CD14-positive monocyte (primary cell): ENCODE measurements at regions not wholly inside any gene's neighbourhood (a gene's known extent, or its start where the extent isn't known, plus 50 kb on each side); places are given as distances from the start of the nearest gene placed in this dataset.

Source experiments
- DNase-seq, 3 donors: peaks; one replicate each; pipeline ENCODE4 v3.0.0-alpha.2; 2011 to 2022
- H2AFZ ChIP-seq: 2 replicates; pipeline ENCODE4 v1.6.0; 2012; ENCODE audit warnings: mild to moderate bottlenecking, low read depth, low read length, inconsistent platforms; ENCODE audit not compliant: insufficient read depth, poor library complexity, severe bottlenecking
- H3K27ac ChIP-seq, 2 donors: 1 replicate in 1 of 2; 2 replicates in 1 of 2; pipeline ENCODE4 v1.5.1; 2012 to 2013; ENCODE audit warnings: low read length in 2 of 2, control low read depth in 1 of 2, inconsistent platforms in 1 of 2, low read depth in 1 of 2, mild to moderate bottlenecking in 1 of 2
- H3K27me3 ChIP-seq, 2 donors: one replicate each; pipeline versions ENCODE4 v1.6.0 to v1.6.1; 2011 to 2013; ENCODE audit warnings: low read length in 2 of 2; ENCODE audit not compliant: control insufficient read depth in 2 of 2, insufficient read depth in 2 of 2
- H3K36me3 ChIP-seq, 2 donors: replicated peaks in 1 of 2; 1 replicate in 1 of 2; 2 replicates in 1 of 2; pipeline versions ENCODE4 v1.5.1 to v1.6.1; 2012 to 2013; ENCODE audit warnings: low read length in 2 of 2, control low read depth in 1 of 2, inconsistent platforms in 1 of 2, mild to moderate bottlenecking in 1 of 2; ENCODE audit not compliant: insufficient read depth in 2 of 2, control insufficient read depth in 1 of 2
- H3K4me1 ChIP-seq, 2 donors: 1 replicate in 1 of 2; 2 replicates in 1 of 2; pipeline versions ENCODE4 v1.5.1 to v1.6.1; 2012 to 2013; ENCODE audit warnings: low read length in 2 of 2, control low read depth in 1 of 2, inconsistent platforms in 1 of 2, mild to moderate bottlenecking in 1 of 2, moderate library complexity in 1 of 2; ENCODE audit not compliant: insufficient read depth in 2 of 2, control insufficient read depth in 1 of 2
- H3K4me2 ChIP-seq: replicated peaks from 2 replicates; pipeline ENCODE3; 2012; ENCODE audit warnings: low read length, moderate library complexity, mild to moderate bottlenecking; ENCODE audit not compliant: poor library complexity, severe bottlenecking; ENCODE audit errors: extremely low read depth
- H3K4me3 ChIP-seq, 3 experiments: fragments of 200-600 bp in 1 of 3; sonication (generic) in 1 of 3; replicated peaks in 1 of 3; 1 replicate in 2 of 3; 2 replicates in 1 of 3; pipeline ENCODE4 v1.5.1; 2011 to 2013; ENCODE audit warnings: low read length in 3 of 3, mild to moderate bottlenecking in 3 of 3, control low read depth in 2 of 3, low read depth in 2 of 3, inconsistent platforms in 1 of 3, moderate library complexity in 1 of 3
- H3K79me2 ChIP-seq: 2 replicates; pipeline ENCODE4 v1.6.0; 2012; ENCODE audit warnings: mild to moderate bottlenecking, control low read depth, inconsistent platforms, low read length, moderate library complexity; ENCODE audit not compliant: insufficient read depth
- H3K9ac ChIP-seq: 2 replicates; pipeline ENCODE4 v1.6.0; 2017; ENCODE audit warnings: low read length, mild to moderate bottlenecking; ENCODE audit not compliant: insufficient read depth, poor library complexity, severe bottlenecking
- H3K9me3 ChIP-seq, 2 donors: replicated peaks in 1 of 2; 1 replicate in 1 of 2; 2 replicates in 1 of 2; pipeline versions ENCODE4 v1.5.1 to v1.6.1; 2012 to 2013; ENCODE audit warnings: low read length in 2 of 2, control low read depth in 1 of 2; ENCODE audit not compliant: control insufficient read depth in 1 of 2, insufficient read depth in 1 of 2
- H4K20me1 ChIP-seq: 2 replicates; pipeline ENCODE4 v1.6.0; 2012; ENCODE audit warnings: mild to moderate bottlenecking, low read length, control low read depth, moderate library complexity; ENCODE audit not compliant: insufficient read depth
- H3K27ac Mint-ChIP-seq, 7 donors: one replicate each; pipeline ENCODE4 v1.8.0; 2020; ENCODE audit warnings: mild to moderate bottlenecking in 7 of 7, mixed read lengths in 7 of 7, moderate library complexity in 6 of 7, inconsistent platforms in 2 of 7
- H3K27me3 Mint-ChIP-seq, 3 donors: one replicate each; pipeline ENCODE4 v1.8.0; 2021 to 2022; ENCODE audit warnings: low read depth in 3 of 3, mild to moderate bottlenecking in 3 of 3, mixed read lengths in 3 of 3, moderate library complexity in 3 of 3, inconsistent platforms in 1 of 3
- H3K36me3 Mint-ChIP-seq, 2 donors: one replicate each; pipeline ENCODE4 v1.8.0; 2020; ENCODE audit warnings: mixed read lengths in 2 of 2, inconsistent platforms in 1 of 2, mild to moderate bottlenecking in 1 of 2
- H3K4me1 Mint-ChIP-seq: one replicate; pipeline ENCODE4 v1.8.0; 2020; ENCODE audit warnings: mild to moderate bottlenecking, mixed read lengths
- H3K4me3 Mint-ChIP-seq, 2 donors: one replicate each; pipeline ENCODE4 v1.8.0; 2020; ENCODE audit warnings: mild to moderate bottlenecking in 2 of 2, mixed read lengths in 2 of 2, moderate library complexity in 1 of 2
- H3K9me3 Mint-ChIP-seq, 7 donors: one replicate each; pipeline ENCODE4 v1.8.0; 2020 to 2022; ENCODE audit warnings: mixed read lengths in 7 of 7, mild to moderate bottlenecking in 6 of 7, moderate library complexity in 6 of 7, inconsistent platforms in 2 of 7
- CTCF ChIP-seq: fragments of 200-600 bp; IDR thresholded peaks from one replicate; pipeline ENCODE4 v1.8.0; 2022; ENCODE audit warnings: antibody characterized with exemption, mild to moderate bottlenecking
- WGBS: methylation state at CpG from one replicate; pipeline ENCODE4 v1.1.5; 2013; ENCODE audit warnings: missing lambda C conversion rate; ENCODE audit not compliant: insufficient coverage; 5-methylcytosine and 5-hydroxymethylcytosine counted together
- intact Hi-C, 2 donors: fragments of 100-400 bp; cut with micrococcal nuclease; formaldehyde crosslinking; loops; one replicate each; pipeline versions ENCODE4 v1.15.0 to v1.15.1; 2023

GRCh38 chr16:87003414-87003755, 313.8 kb downstream of the C16orf95 start:
- Histone ChIP-seq H3K9ac (no peak overlapping the region), H3K27ac (no peak overlapping the region), H3K4me1 (peaks cover 5 to 9% of the 10 kb centered on the region in 2 donors), H3K9me3 (peaks cover under 1 to 3% of the 10 kb centered on the region in 2 donors), H3K79me2 (no peaks in the 10 kb centered on the region), H3K4me3 (no peak overlapping the region), H4K20me1 (no peaks in the 10 kb centered on the region), H3K27me3 (no peaks in the 10 kb centered on the region), H2AFZ (no peak overlapping the region), H3K36me3 (no peaks in the 10 kb centered on the region), H3K4me2 (no peak overlapping the region)
- H3K9me3 Mint-ChIP-seq: peaks cover 0 to 18% (median 7%) of the 10 kb centered on the region in 7 donors
- peaks cover 8% of the 10 kb centered on the region for H3K4me1 Mint-ChIP-seq
- no CpG with 5 or more reads among the region's 2 CpGs for WGBS
- no peak overlapping the region for H3K27ac Mint-ChIP-seq
- H3K27me3 Mint-ChIP-seq: peaks cover 0 to 5% (median 4%) of the 10 kb centered on the region in 3 donors
- DNase-seq: no peak
- intact Hi-C loops: no loop called here
- TF ChIP-seq CTCF: no peak
- no peak overlapping the region for H3K4me3 Mint-ChIP-seq
- no peaks in the 10 kb centered on the region for H3K36me3 Mint-ChIP-seq

- peaks cover 0 to 3% (median 2%) of the 10 kb centered on the region in 3 donors for H3K27me3 Mint-ChIP-seq
- no peak overlapping the region for H3K4me2 ChIP-seq
- peaks cover 8% of the 10 kb centered on the region for H3K4me1 Mint-ChIP-seq
- peaks cover 6 to 12% of the 10 kb centered on the region in 2 donors for H3K9me3 ChIP-seq
- DNase-seq: no peak
- peaks cover 2 to 15% (median 12%) of the 10 kb centered on the region in 7 donors for H3K9me3 Mint-ChIP-seq
- H3K36me3 Mint-ChIP-seq: no peaks in the 10 kb centered on the region
- no peaks in the 10 kb centered on the region for H3K79me2 ChIP-seq
- no peaks in the 10 kb centered on the region for H4K20me1 ChIP-seq
- H3K4me3 ChIP-seq: no peak overlapping the region
- H3K27ac ChIP-seq: no peak overlapping the region
- intact Hi-C loops: no loop called here
- H3K27me3 ChIP-seq: no peaks in the 10 kb centered on the region
- WGBS: 93% methylated on average over 6 of the region's 6 CpGs
- TF ChIP-seq CTCF: no peak
- no peak overlapping the region for H2AFZ ChIP-seq
- H3K27ac Mint-ChIP-seq: no peak overlapping the region
- no peaks in the 10 kb centered on the region for H3K36me3 ChIP-seq
- no peak overlapping the region for H3K9ac ChIP-seq
- H3K4me3 Mint-ChIP-seq: no peak overlapping the region
- peaks cover 5 to 9% of the 10 kb centered on the region in 2 donors for H3K4me1 ChIP-seq
Observed at GRCh38 chr16:87006021-87006420, 311.2 kb downstream of the C16orf95 start.
